ENCODE measurements at regions not wholly inside any gene's neighbourhood (a gene's known extent, or its start where the extent isn't known, plus 50 kb on each side); places are given as distances from the start of the nearest gene placed in this dataset.

DNA sequence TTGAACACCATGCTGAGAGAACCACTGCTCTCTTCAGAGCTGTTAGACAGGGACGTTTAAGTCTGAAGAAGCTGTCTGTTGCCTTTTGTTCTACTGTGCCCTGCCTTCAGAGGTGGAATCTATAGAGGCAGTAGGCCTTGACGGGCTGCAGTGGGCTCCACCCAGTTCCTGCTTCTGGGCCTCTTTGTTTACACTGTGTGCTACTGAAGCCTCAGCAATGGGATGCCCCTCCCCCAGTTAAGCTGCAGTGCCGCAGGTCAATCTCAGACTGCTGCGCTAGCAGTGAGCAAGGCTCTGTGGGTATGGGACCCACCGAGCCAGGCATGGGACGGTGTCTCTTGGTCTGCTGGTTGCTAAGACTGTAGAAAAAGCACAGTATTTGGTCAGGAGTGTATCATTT lies 162.3 kb upstream of the NXPH2 start:
- no peaks in the 10 kb centered on the region for H3K27me3 ChIP-seq
- TF ChIP-seq, protein P1, sequence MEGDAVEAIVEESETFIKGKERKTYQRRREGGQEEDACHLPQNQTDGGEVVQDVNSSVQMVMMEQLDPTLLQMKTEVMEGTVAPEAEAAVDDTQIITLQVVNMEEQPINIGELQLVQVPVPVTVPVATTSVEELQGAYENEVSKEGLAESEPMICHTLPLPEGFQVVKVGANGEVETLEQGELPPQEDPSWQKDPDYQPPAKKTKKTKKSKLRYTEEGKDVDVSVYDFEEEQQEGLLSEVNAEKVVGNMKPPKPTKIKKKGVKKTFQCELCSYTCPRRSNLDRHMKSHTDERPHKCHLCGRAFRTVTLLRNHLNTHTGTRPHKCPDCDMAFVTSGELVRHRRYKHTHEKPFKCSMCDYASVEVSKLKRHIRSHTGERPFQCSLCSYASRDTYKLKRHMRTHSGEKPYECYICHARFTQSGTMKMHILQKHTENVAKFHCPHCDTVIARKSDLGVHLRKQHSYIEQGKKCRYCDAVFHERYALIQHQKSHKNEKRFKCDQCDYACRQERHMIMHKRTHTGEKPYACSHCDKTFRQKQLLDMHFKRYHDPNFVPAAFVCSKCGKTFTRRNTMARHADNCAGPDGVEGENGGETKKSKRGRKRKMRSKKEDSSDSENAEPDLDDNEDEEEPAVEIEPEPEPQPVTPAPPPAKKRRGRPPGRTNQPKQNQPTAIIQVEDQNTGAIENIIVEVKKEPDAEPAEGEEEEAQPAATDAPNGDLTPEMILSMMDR (IDR thresholded peaks at IDR 0.05): no peak
- H3K9me3 ChIP-seq: peaks cover 0 to 6% of the 10 kb centered on the region in 2 donors
- H3K4me3 ChIP-seq: no peak overlapping the region
- H3K36me3 ChIP-seq: no peaks in the 10 kb centered on the region
- H3K4me1 ChIP-seq: no peaks in the 10 kb centered on the region
- ATAC-seq: no peak
- peak in 1 of 4 donors; percentile 27 for DNase-seq
- intact Hi-C loops (cut with DNase I): no loop called here
- H3K27ac ChIP-seq: no peak overlapping the region

DNA sequence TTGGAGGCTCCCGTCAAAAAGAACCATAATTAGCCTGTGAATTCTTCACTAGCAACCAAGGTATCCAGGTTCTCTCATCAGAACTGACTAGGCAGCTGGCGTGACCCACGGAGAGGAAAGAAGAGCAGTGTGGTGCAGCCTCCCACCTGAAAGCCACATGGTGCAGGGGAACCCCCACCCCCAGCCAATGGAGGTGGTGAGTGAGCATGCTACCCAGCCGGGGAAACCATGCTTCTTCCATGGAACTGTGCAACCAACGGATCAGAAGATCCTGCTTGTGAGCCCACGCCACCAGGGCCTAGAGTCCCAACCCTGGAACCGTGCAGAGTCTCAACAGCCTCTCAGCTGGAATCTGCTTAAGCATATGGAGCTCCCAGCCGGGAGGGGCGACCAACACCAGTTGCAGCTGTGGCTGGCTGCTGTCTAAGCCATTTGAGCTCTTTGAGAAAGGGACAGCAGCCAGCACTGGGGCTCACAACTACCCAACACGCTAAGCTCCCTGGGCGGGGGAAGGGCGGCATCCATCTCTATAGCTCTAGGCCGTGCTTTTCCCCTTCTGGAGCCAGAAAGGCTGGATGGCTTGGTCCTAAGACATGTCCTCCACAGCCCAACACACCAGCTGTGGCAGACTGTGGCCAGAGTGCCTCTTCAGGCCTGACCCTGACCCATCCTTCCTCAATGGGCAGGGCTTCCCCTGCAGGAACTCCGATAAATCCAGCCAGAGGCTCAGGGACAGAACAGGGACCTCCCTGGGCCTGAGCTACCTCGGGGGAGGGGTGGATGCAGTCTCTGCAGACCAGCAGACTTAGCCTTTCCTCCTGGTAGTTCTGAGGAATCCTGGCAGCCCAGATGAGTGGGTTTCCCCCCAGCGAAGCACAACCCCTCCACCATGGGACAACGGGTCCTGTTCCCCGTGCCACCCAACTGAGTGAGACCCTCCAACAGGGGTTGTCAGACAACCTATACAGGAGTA lies 151.4 kb upstream of the NXPH2 start:
- Histone ChIP-seq H3K27me3 (no peaks in the 10 kb centered on the region), H3K9me3 (peaks cover 0 to 3% of the 10 kb centered on the region in 2 donors), H3K4me1 (no peaks in the 10 kb centered on the region), H3K36me3 (no peaks in the 10 kb centered on the region), H3K27ac (no peak overlapping the region), H3K4me3 (no peak overlapping the region)
- DNase-seq: peak in 1 of 4 donors; percentile 41
- ATAC-seq: no peak
- TF ChIP-seq, protein P1 (IDR thresholded peaks at IDR 0.05): no peak
- intact Hi-C loops (cut with DNase I): no loop called here

DNA sequence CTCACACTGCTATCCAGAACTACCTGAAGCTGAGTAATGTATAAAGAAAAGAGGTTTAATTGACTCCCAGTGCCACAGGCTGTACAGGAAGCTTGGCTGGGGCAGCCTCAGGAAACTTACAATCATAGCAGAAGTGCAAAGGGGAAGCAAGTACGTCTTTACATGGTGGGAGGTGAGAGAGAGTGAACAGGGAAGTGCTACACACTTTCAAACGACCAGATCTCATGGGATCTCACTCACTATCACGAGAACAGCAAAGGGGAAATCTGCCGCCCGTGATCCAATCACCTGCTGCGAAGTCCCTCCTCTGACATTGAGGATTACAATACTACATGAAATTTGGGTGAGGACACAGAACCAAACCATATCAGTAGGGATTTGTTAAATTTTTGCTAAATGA lies 150.4 kb upstream of the NXPH2 start:
- intact Hi-C loops (cut with DNase I): no loop called here
- DNase-seq: no peak
- TF ChIP-seq, protein P1 (IDR thresholded peaks at IDR 0.05): no peak

DNA sequence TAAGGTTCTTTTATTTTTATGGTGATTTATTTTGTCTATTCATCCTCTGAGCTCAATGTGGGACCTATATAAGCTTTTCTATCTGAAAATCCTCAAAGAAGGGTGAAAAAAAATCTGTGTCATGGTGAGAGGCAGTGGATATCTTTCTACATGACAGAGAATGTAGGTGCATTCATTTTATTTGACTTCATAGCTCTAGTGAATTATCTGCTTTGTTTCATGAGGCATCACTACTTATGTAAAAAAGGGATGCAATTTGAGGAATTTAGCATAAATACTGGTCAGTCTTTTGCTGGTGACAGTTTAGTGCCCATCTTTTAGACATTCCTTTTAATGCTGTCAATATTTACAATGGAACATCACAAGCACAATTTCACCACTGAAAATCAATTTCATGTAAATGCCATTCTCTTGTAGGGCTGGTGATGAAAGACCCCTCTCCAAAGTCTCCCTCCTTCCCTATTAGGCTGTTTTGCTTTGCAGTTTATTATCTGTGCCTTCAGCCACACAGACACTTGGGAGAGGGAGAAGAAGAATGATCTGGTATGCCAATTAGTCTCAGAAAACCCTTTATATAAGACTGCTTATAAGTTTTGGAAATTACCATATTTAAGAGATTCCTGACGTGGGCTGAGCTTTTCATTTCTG lies 148.3 kb upstream of the NXPH2 start:
- no peaks in the 10 kb centered on the region for H3K4me1 ChIP-seq
- H3K27me3 ChIP-seq: no peaks in the 10 kb centered on the region
- no peak for DNase-seq
- H3K27ac ChIP-seq: no peak overlapping the region
- no peaks in the 10 kb centered on the region for H3K36me3 ChIP-seq
- intact Hi-C loops (cut with DNase I): no loop called here
- TF ChIP-seq, protein P1 (IDR thresholded peaks at IDR 0.05): no peak
- H3K4me3 ChIP-seq: no peak overlapping the region
- peaks cover 0 to 3% of the 10 kb centered on the region in 2 donors for H3K9me3 ChIP-seq
- no peak for ATAC-seq

More for the DNA sequence above, 150.4 kb upstream of the NXPH2 start:
- no peaks in the 10 kb centered on the region for H3K36me3 ChIP-seq
- peaks cover 0 to 3% of the 10 kb centered on the region in 2 donors for H3K9me3 ChIP-seq
- no peaks in the 10 kb centered on the region for H3K4me1 ChIP-seq
- no peak for ATAC-seq
- no peaks in the 10 kb centered on the region for H3K27me3 ChIP-seq
- H3K4me3 ChIP-seq: no peak overlapping the region
- H3K27ac ChIP-seq: no peak overlapping the region

DNA sequence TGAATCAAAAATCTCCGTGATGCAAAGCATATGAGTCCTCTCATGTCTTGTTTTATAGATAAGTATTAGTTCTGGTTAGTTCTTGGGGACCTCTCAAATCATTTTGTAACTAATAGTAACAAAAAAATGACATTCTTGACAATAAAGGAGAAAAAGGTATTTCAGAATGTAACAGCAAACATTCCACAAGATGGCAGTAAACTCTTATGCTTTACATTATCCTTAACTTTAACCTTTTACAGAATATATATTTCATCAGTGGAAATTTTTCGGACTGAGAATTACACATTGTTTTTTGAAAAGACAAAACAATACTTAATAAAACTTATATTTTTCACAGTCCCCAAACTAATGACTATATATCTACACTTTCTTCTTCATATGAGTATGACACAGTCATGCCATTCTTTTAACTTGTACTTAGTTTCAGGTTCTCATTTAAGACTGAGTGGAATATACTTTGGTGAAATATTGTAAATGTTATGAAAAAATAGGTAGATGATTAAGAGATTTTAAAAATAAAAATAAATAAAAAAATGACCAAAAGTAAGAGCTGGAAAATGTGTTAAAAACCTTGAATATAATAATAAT lies 142.9 kb upstream of the NXPH2 start:
- no peak overlapping the region for H3K4me3 ChIP-seq
- TF ChIP-seq, protein P1 (IDR thresholded peaks at IDR 0.05): no peak
- H3K4me1 ChIP-seq: no peaks in the 10 kb centered on the region
- ATAC-seq: no peak
- peak in 1 of 4 donors; percentile 14 for DNase-seq
- no peaks in the 10 kb centered on the region for H3K9me3 ChIP-seq
- no peak overlapping the region for H3K27ac ChIP-seq
- intact Hi-C loops (cut with DNase I): no loop called here
- no peaks in the 10 kb centered on the region for H3K27me3 ChIP-seq
- no peaks in the 10 kb centered on the region for H3K36me3 ChIP-seq
